ENCODE measurements at regions not wholly inside any gene's neighbourhood (a gene's known extent, or its start where the extent isn't known, plus 50 kb on each side); places are given as distances from the start of the nearest gene placed in this dataset.
"Not testable (repeated sequence)": the region's sequence is repeated elsewhere in the genome, so short reads cannot be mapped to it uniquely, and the experiment has no call there.

- ATAC-seq, result no peak
- Histone ChIP-seq H3K9me3 (no peaks in the 10 kb centered on the region), H3K4me3 (no peak overlapping the region), H3K27me3 (ENCODE audit: insufficient read depth in 3 of 3, low read length in 2 of 3) (no peaks in the 10 kb centered on the region), H3K36me3 (ENCODE audit: insufficient read depth in 1 of 2, low read depth in 1 of 2) (no peaks in the 10 kb centered on the region), H3K27ac (no peak overlapping the region), H3K4me1 (no peaks in the 10 kb centered on the region)
- no peak for TF ChIP-seq CTCF (IDR thresholded peaks at IDR 0.05)
- DNase-seq, result no peak
- WGBS, 3 donors, result 55 to 62% (median 56%) methylated on average over 1 of the region's 1 CpG
- intact Hi-C loops (cut with DNase I), result no loop called here
These were observed 656.4 kb downstream of the LMO4 start for GRCh38 chr1:87985071-87985470.

GRCh38 chr1:87986130-87986866 lies 657.6 kb downstream of the LMO4 start:
- no peaks in the 10 kb centered on the region for H3K4me1 ChIP-seq
- no peak for ATAC-seq
- no peaks in the 10 kb centered on the region for H3K36me3 ChIP-seq (ENCODE audit: insufficient read depth in 1 of 2, low read depth in 1 of 2)
- intact Hi-C loops (cut with DNase I), result no loop called here
- H3K4me3 ChIP-seq, result no peak overlapping the region
- no peak for TF ChIP-seq CTCF (IDR thresholded peaks at IDR 0.05)
- no peak for DNase-seq
- H3K9me3 ChIP-seq, result no peaks in the 10 kb centered on the region
- WGBS, 3 donors, result 62 to 70% (median 64%) methylated on average over 6 of the region's 6 CpGs
- H3K27ac ChIP-seq, result no peak overlapping the region
- no peaks in the 10 kb centered on the region for H3K27me3 ChIP-seq (ENCODE audit: insufficient read depth in 3 of 3, low read length in 2 of 3)

GRCh38 chr1:87989346-87989745 lies 660.7 kb downstream of the LMO4 start:
- no peak overlapping the region for H3K27ac ChIP-seq
- DNase-seq (no peak), ATAC-seq (no peak)
- 62 to 83% (median 68%) methylated on average over 2 of the region's 2 CpGs for WGBS, 3 donors
- intact Hi-C loops (cut with DNase I), result no loop called here
- H3K4me3 ChIP-seq, result no peak overlapping the region
- H3K36me3 ChIP-seq (ENCODE audit: insufficient read depth in 1 of 2, low read depth in 1 of 2), result no peaks in the 10 kb centered on the region
- H3K4me1 ChIP-seq, result no peaks in the 10 kb centered on the region
- no peaks in the 10 kb centered on the region for H3K27me3 ChIP-seq (ENCODE audit: insufficient read depth in 3 of 3, low read length in 2 of 3)
- H3K9me3 ChIP-seq, result no peaks in the 10 kb centered on the region
- no peak for TF ChIP-seq CTCF (IDR thresholded peaks at IDR 0.05)

GRCh38 chr1:87992536-87992935 lies 663.9 kb downstream of the LMO4 start:
- ATAC-seq; H3K9me3 ChIP-seq; H3K36me3 ChIP-seq (ENCODE audit: insufficient read depth in 1 of 2, low read depth in 1 of 2); H3K27ac ChIP-seq; H3K4me1 ChIP-seq; H3K4me3 ChIP-seq; intact Hi-C loops (cut with DNase I); H3K27me3 ChIP-seq (ENCODE audit: insufficient read depth in 3 of 3, low read length in 2 of 3): not testable (repeated sequence)
- DNase-seq, result peak in 1 of 2 donors; percentile 55
- 83 to 88% (median 86%) methylated on average over 5 of the region's 5 CpGs for WGBS, 3 donors

- Histone ChIP-seq H3K9me3 (no peaks in the 10 kb centered on the region), H3K4me3 (no peak overlapping the region), H3K36me3 (ENCODE audit: insufficient read depth in 1 of 2, low read depth in 1 of 2) (no peaks in the 10 kb centered on the region), H3K27ac (no peak overlapping the region), H3K4me1 (no peaks in the 10 kb centered on the region), H3K27me3 (ENCODE audit: insufficient read depth in 3 of 3, low read length in 2 of 3) (no peaks in the 10 kb centered on the region)
- no peak for TF ChIP-seq CTCF (IDR thresholded peaks at IDR 0.05)
- ATAC-seq (no peak), DNase-seq (no peak)
- WGBS, 3 donors, result 44 to 56% (median 48%) methylated on average over 4 of the region's 4 CpGs
- intact Hi-C loops (cut with DNase I), result no loop called here
These were observed 664.4 kb downstream of the LMO4 start for GRCh38 chr1:87993051-87993450.
